ENCODE measurements at regions not wholly inside any gene's neighbourhood (a gene's known extent, or its start where the extent isn't known, plus 50 kb on each side); places are given as distances from the start of the nearest gene placed in this dataset.

GRCh38 chr7:98698976-98699375, 81.9 kb downstream of the NPTX2 start:
- no peak for TF ChIP-seq CTCF (IDR thresholded peaks at IDR 0.05; ENCODE audit: insufficient read depth, low read length, poor library complexity, severe bottlenecking)

DNA sequence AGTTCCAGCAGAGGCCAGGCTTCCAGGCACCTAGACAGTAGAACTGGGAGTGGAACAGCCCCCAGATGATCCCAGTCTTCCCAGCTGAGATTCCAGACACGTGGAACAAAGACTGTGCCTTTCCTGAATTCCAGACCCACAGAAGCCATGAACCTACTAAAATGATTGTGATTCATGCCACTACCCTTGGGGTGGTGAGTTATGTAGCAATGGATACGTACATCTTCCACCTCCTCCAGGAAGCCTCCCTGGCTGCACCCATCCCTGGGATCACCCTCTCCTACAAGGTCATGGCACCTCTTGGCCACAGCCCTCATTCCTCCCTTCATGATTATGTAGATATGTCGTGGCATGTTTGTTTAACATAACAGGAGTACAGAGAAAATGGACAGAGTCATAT, 83.4 kb downstream of the NPTX2 start:
- no peak overlapping the region for H3K4me3 ChIP-seq (replicated peaks; ENCODE audit: low read depth, low read length)
- no peak for DNase-seq (ENCODE audit: extremely low read depth, insufficient read length)
- no peak for TF ChIP-seq CTCF (IDR thresholded peaks at IDR 0.05; ENCODE audit: insufficient read depth, low read length, poor library complexity, severe bottlenecking)
- H3K36me3 ChIP-seq (ENCODE audit: control insufficient read depth, insufficient read depth, low read length), result no peaks in the 10 kb centered on the region
- no peaks in the 10 kb centered on the region; the same call in 1 of the 2 replicates for H3K27me3 ChIP-seq (replicated peaks; ENCODE audit: control insufficient read depth, insufficient read depth, low read length)

More at GRCh38 chr7:98698976-98699375, 81.9 kb downstream of the NPTX2 start:
- H3K27me3 ChIP-seq (replicated peaks; ENCODE audit: control insufficient read depth, insufficient read depth, low read length), result no peaks in the 10 kb centered on the region; the same call in 1 of the 2 replicates
- DNase-seq (ENCODE audit: extremely low read depth, insufficient read length), result no peak
- H3K4me3 ChIP-seq (replicated peaks; ENCODE audit: low read depth, low read length), result no peak overlapping the region
- no peaks in the 10 kb centered on the region for H3K36me3 ChIP-seq (ENCODE audit: control insufficient read depth, insufficient read depth, low read length)

DNA sequence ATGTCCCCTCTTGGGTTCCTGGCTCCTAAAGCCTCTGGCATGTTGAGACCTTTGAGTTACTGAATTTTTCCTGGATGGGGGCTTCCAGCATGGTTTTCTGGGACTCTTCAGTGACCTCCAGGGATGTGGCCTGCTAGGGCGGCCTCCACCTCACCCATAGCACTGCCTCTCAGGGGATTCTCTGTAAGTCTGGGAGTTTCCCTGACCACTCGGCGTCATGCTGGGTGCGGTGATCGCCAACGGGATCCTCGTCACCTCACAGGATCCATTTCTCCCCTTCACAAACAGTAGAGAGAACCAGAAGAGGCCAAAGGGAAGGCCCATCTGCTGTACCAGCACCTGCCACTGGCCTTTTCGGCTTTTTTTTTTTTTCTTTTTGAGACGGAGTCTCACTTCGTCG, 84.3 kb downstream of the NPTX2 start:
- TF ChIP-seq CTCF (IDR thresholded peaks at IDR 0.05; ENCODE audit: insufficient read depth, low read length, poor library complexity, severe bottlenecking), result no peak
- Histone ChIP-seq H3K4me3 (replicated peaks; ENCODE audit: low read depth, low read length) (no peak overlapping the region), H3K36me3 (ENCODE audit: control insufficient read depth, insufficient read depth, low read length) (no peaks in the 10 kb centered on the region), H3K27me3 (replicated peaks; ENCODE audit: control insufficient read depth, insufficient read depth, low read length) (no peaks in the 10 kb centered on the region; the same call in 1 of the 2 replicates)
- peak; percentile 37 for DNase-seq (ENCODE audit: extremely low read depth, insufficient read length)

- H3K4me3 ChIP-seq (replicated peaks; ENCODE audit: low read depth, low read length), result no peak overlapping the region
- DNase-seq (ENCODE audit: extremely low read depth, insufficient read length), result peak; percentile 18
Measured at GRCh38 chr7:98702021-98702420, 84.9 kb downstream of the NPTX2 start.

GRCh38 chr7:98703916-98704315, 86.8 kb downstream of the NPTX2 start:
- H3K4me3 ChIP-seq (replicated peaks; ENCODE audit: low read depth, low read length), result no peak overlapping the region
- no peak for TF ChIP-seq CTCF (IDR thresholded peaks at IDR 0.05; ENCODE audit: insufficient read depth, low read length, poor library complexity, severe bottlenecking)
- H3K36me3 ChIP-seq (ENCODE audit: control insufficient read depth, insufficient read depth, low read length), result no peaks in the 10 kb centered on the region
- no peaks in the 10 kb centered on the region for H3K27me3 ChIP-seq (replicated peaks; ENCODE audit: control insufficient read depth, insufficient read depth, low read length)
- no peak for DNase-seq (ENCODE audit: extremely low read depth, insufficient read length)

More at GRCh38 chr7:98702021-98702420, 84.9 kb downstream of the NPTX2 start:
- no peak for TF ChIP-seq CTCF (IDR thresholded peaks at IDR 0.05; ENCODE audit: insufficient read depth, low read length, poor library complexity, severe bottlenecking)
- Histone ChIP-seq H3K27me3 (replicated peaks; ENCODE audit: control insufficient read depth, insufficient read depth, low read length) (no peaks in the 10 kb centered on the region; the same call in 1 of the 2 replicates), H3K36me3 (ENCODE audit: control insufficient read depth, insufficient read depth, low read length) (no peaks in the 10 kb centered on the region)

DNA sequence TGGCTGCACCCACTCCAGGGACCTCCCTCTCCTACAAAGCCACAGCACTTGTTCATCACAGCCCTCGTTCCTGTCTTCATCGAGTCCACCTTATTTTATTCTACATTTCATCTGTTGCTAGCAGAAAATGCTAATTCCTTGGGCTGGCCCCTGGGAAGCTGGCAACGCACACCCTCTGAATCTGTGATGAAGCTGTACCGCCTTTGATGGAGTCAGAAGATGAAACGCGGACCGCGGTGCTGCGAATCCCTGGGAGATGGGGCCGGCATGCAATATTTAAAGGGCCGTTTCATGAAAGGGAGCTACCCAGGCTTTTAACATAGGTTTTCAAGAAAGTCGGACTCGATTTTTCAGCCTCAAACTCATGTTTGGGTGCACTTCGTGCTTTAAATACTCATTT, 88.5 kb downstream of the NPTX2 start:
- no peak for TF ChIP-seq CTCF (IDR thresholded peaks at IDR 0.05; ENCODE audit: insufficient read depth, low read length, poor library complexity, severe bottlenecking)
- Histone ChIP-seq H3K27me3 (replicated peaks; ENCODE audit: control insufficient read depth, insufficient read depth, low read length) (no peaks in the 10 kb centered on the region), H3K4me3 (replicated peaks; ENCODE audit: low read depth, low read length) (no peak overlapping the region), H3K36me3 (ENCODE audit: control insufficient read depth, insufficient read depth, low read length) (no peaks in the 10 kb centered on the region)
- DNase-seq (ENCODE audit: extremely low read depth, insufficient read length), result no peak
